H1 (cell line): ENCODE measurements at regions not wholly inside any gene's neighbourhood (a gene's known extent, or its start where the extent isn't known, plus 50 kb on each side); places are given as distances from the start of the nearest gene placed in this dataset.

Source experiments
- CTCF ChIA-PET: fragments of 300-600 bp; sonication (Branson Sonifier 250); formaldehyde crosslinking; loops from one replicate; lab custom pipeline; 2021; ENCODE audit not compliant: partially characterized antibody; lab: Charles Lee
- POLR2A ChIA-PET: fragments of 300-600 bp; sonication (Branson Sonifier 250); formaldehyde crosslinking; loops from one replicate; lab custom pipeline; 2021; ENCODE audit warnings: inconsistent platforms; ENCODE audit not compliant: partially characterized antibody; lab: Charles Lee
- DNase-seq, 2 experiments: peaks; one replicate each; pipeline versions ENCODE4 v3.0.0 to v3.0.0-alpha.2; 2010 to 2022; ENCODE audit warnings: low spot score in 2 of 2, low read depth in 1 of 2, mixed read lengths in 1 of 2
- FAIRE-seq: peaks from 2 replicates; lab custom pipeline; 2011; peaks lifted over from hg19 to GRCh38; lab: Jason Lieb, UNC
- H2AFZ ChIP-seq: 2 replicates; pipeline ENCODE4 v1.8.1; 2012; ENCODE audit warnings: low read length, inconsistent platforms
- H2AK5ac ChIP-seq: 2 replicates; pipeline ENCODE4 v1.6.1; 2013; ENCODE audit warnings: low read depth, low read length
- H2BK120ac ChIP-seq: replicated peaks from 2 replicates; pipeline ENCODE3; 2013; ENCODE audit warnings: low read depth, low read length, inconsistent platforms
- H2BK12ac ChIP-seq: 2 replicates; pipeline ENCODE4 v1.6.1; 2013; ENCODE audit warnings: low read depth, low read length
- H2BK15ac ChIP-seq: 2 replicates; pipeline ENCODE4 v1.6.1; 2013; ENCODE audit warnings: low read length
- H2BK20ac ChIP-seq: 2 replicates; pipeline ENCODE4 v1.6.1; 2013; ENCODE audit warnings: low read length
- H2BK5ac ChIP-seq: 2 replicates; pipeline ENCODE4 v1.6.1; 2013; ENCODE audit warnings: low read depth, low read length
- H3K14ac ChIP-seq: 2 replicates; pipeline ENCODE4 v1.6.1; 2013; ENCODE audit warnings: inconsistent platforms; ENCODE audit not compliant: insufficient read length
- H3K18ac ChIP-seq: 2 replicates; pipeline ENCODE4 v1.6.1; 2013; ENCODE audit warnings: low read length; ENCODE audit errors: extremely low read depth
- H3K23ac ChIP-seq: 2 replicates; pipeline ENCODE4 v1.6.1; 2013; ENCODE audit warnings: inconsistent platforms; ENCODE audit not compliant: insufficient read length
- H3K23me2 ChIP-seq: 2 replicates; pipeline ENCODE4 v1.6.1; 2013; ENCODE audit warnings: low read depth, low read length
- H3K27ac ChIP-seq: 2 replicates; pipeline ENCODE4 v1.6.1; 2011; ENCODE audit warnings: low read depth, low read length, inconsistent platforms
- H3K27me3 ChIP-seq, 4 experiments: replicated peaks in 1 of 4; 1 replicate in 1 of 4; 2 replicates in 3 of 4; pipeline versions ENCODE4 v1.6.1 to v1.8.1; 2011 to 2013; ENCODE audit warnings: low read length in 3 of 4, mild to moderate bottlenecking in 3 of 4, inconsistent platforms in 2 of 4, mixed read lengths in 2 of 4, moderate library complexity in 1 of 4; ENCODE audit not compliant: control insufficient read depth in 3 of 4, insufficient read depth in 3 of 4; ENCODE audit errors: extremely low read depth in 1 of 4
- H3K36me3 ChIP-seq, 4 experiments: 2 replicates each; pipeline versions ENCODE4 v1.6.1 to v1.8.1; 2011 to 2013; ENCODE audit warnings: mild to moderate bottlenecking in 4 of 4, low read length in 3 of 4, moderate library complexity in 2 of 4, control low read depth in 1 of 4, inconsistent platforms in 1 of 4; ENCODE audit not compliant: insufficient read depth in 4 of 4, control insufficient read depth in 2 of 4
- H3K4ac ChIP-seq: replicated peaks from 2 replicates; pipeline ENCODE3; 2013; ENCODE audit warnings: low read length, low read depth, mixed read lengths, inconsistent platforms; ENCODE audit not compliant: insufficient read length
- H3K4me1 ChIP-seq, 4 experiments: replicated peaks in 1 of 4; 1 replicate in 1 of 4; 2 replicates in 3 of 4; pipeline versions ENCODE4 v1.6.1 to v1.8.1; 2011 to 2013; ENCODE audit warnings: low read length in 3 of 4, inconsistent platforms in 2 of 4, mixed read lengths in 1 of 4; ENCODE audit not compliant: insufficient read depth in 4 of 4, control insufficient read depth in 3 of 4
- H3K4me2 ChIP-seq, 2 experiments: 2 replicates each; pipeline versions ENCODE4 v1.6.1 to v1.8.1; 2011 to 2013; ENCODE audit warnings: low read depth in 2 of 2, low read length in 2 of 2, control low read depth in 1 of 2, inconsistent platforms in 1 of 2, mild to moderate bottlenecking in 1 of 2; ENCODE audit not compliant: insufficient read depth in 1 of 2
- H3K4me3 ChIP-seq, 4 experiments: fragments of 200-600, 300-600 bp in 1 of 4; sonication (generic), shearing (Covaris generic), sonication (Bioruptor Twin) in 1 of 4; 2 replicates each; pipeline versions ENCODE4 v1.5.1 to v1.8.1; 2011 to 2016; ENCODE audit warnings: low read length in 4 of 4, low read depth in 3 of 4, control low read depth in 2 of 4, inconsistent platforms in 2 of 4, mild to moderate bottlenecking in 2 of 4, mixed read lengths in 1 of 4, moderate library complexity in 1 of 4; ENCODE audit not compliant: insufficient read depth in 2 of 4; ENCODE audit errors: extremely low read depth in 1 of 4
- H3K56ac ChIP-seq: replicated peaks from 2 replicates; pipeline ENCODE3; 2013; ENCODE audit warnings: low read depth, mild to moderate bottlenecking, mixed read lengths, low read length, inconsistent platforms; ENCODE audit not compliant: insufficient read length
- H3K79me1 ChIP-seq: 2 replicates; pipeline ENCODE4 v1.6.1; 2013; ENCODE audit warnings: low read depth, low read length, control low read depth
- H3K79me2 ChIP-seq, 2 experiments: 2 replicates each; pipeline versions ENCODE4 v1.6.1 to v1.8.1; 2012 to 2013; ENCODE audit warnings: low read length in 2 of 2, mild to moderate bottlenecking in 2 of 2, inconsistent platforms in 1 of 2; ENCODE audit not compliant: insufficient read depth in 2 of 2, control insufficient read depth in 1 of 2
- H3K9ac ChIP-seq, 4 experiments: replicated peaks in 1 of 4; 1 replicate in 1 of 4; 2 replicates in 3 of 4; pipeline versions ENCODE4 v1.6.1 to v1.8.1; 2011 to 2013; ENCODE audit warnings: low read depth in 3 of 4, low read length in 3 of 4, control low read depth in 2 of 4, mild to moderate bottlenecking in 2 of 4, moderate library complexity in 2 of 4, inconsistent platforms in 1 of 4; ENCODE audit errors: extremely low read depth in 1 of 4
- H3K9me3 ChIP-seq, 2 experiments: 2 replicates each; pipeline versions ENCODE4 v1.6.1 to v1.8.1; 2012 to 2013; ENCODE audit warnings: mild to moderate bottlenecking in 2 of 2, moderate library complexity in 2 of 2, control low read depth in 1 of 2, inconsistent platforms in 1 of 2, low read depth in 1 of 2, low read length in 1 of 2, mixed read lengths in 1 of 2; ENCODE audit not compliant: insufficient read depth in 2 of 2
- H4K20me1 ChIP-seq, 2 experiments: replicated peaks in 1 of 2; 2 replicates each; pipeline versions ENCODE3 to v1.8.1; 2011 to 2013; ENCODE audit warnings: inconsistent platforms in 2 of 2, low read length in 2 of 2, mild to moderate bottlenecking in 1 of 2; ENCODE audit not compliant: insufficient read depth in 2 of 2, control insufficient read depth in 1 of 2
- H4K5ac ChIP-seq: 2 replicates; pipeline ENCODE4 v1.6.1; 2013; ENCODE audit warnings: low read length, low read depth, mixed read lengths, inconsistent platforms; ENCODE audit not compliant: insufficient read length
- H4K8ac ChIP-seq: 2 replicates; pipeline ENCODE4 v1.8.0; 2013; ENCODE audit warnings: mild to moderate bottlenecking, moderate library complexity, low read length, inconsistent platforms; ENCODE audit not compliant: insufficient read depth; ENCODE audit errors: extremely low read depth
- H4K91ac ChIP-seq: replicated peaks from 2 replicates; pipeline ENCODE3; 2013; ENCODE audit warnings: low read length, mixed read lengths, inconsistent platforms; ENCODE audit not compliant: insufficient read length
- ATF2 ChIP-seq: IDR thresholded peaks from 2 replicates; pipeline ENCODE4 v1.6.1; 2012; ENCODE audit warnings: low read length, inconsistent platforms
- BCL11A ChIP-seq, 2 experiments: IDR thresholded peaks; one replicate each; pipeline ENCODE4 v1.6.1; 2011; ENCODE audit warnings: low read depth in 2 of 2, low read length in 2 of 2, mild to moderate bottlenecking in 2 of 2
- CEBPB ChIP-seq: IDR thresholded peaks from 2 replicates; pipeline ENCODE4 v1.6.1; 2012; ENCODE audit warnings: low read depth, low read length
- CHD2 ChIP-seq: IDR thresholded peaks from 2 replicates; pipeline ENCODE4 v1.6.1; 2012; ENCODE audit warnings: low read length, improper control_type of control experiment
- KDM4A ChIP-seq: IDR thresholded peaks from one replicate; pipeline ENCODE4 v1.7.1; 2012; ENCODE audit warnings: low read depth, mild to moderate bottlenecking, moderate library complexity, low read length, inconsistent platforms; ENCODE audit not compliant: severe bottlenecking
- SIRT6 ChIP-seq: IDR thresholded peaks from one replicate; pipeline ENCODE4 v1.7.1; 2012; ENCODE audit warnings: low read length, inconsistent platforms
- TAF7 ChIP-seq: optimal IDR thresholded peaks from 2 replicates; pipeline ENCODE3; 2011; ENCODE audit warnings: low read depth, mild to moderate bottlenecking, inconsistent platforms, low read length, moderate library complexity, borderline replicate concordance
- ZNF274 ChIP-seq: IDR thresholded peaks from 2 replicates; pipeline ENCODE4 v1.7.0; 2012; ENCODE audit warnings: low read length, borderline replicate concordance; ENCODE audit errors: extremely low read depth
- WGBS, 2 experiments: shearing (Covaris generic) in 1 of 2; methylation state at CpG; one replicate each; pipeline versions ENCODE4 v1.1.6 to v1.1.7; 2013 to 2015; ENCODE audit warnings: low lambda C conversion rate in 2 of 2, mixed read lengths in 2 of 2, inconsistent platforms in 1 of 2, low coverage in 1 of 2, missing lambda C conversion rate in 1 of 2; ENCODE audit not compliant: insufficient replicate concordance in 2 of 2, insufficient coverage in 1 of 2, insufficient read length in 1 of 2; ENCODE audit errors: extremely low coverage in 1 of 2, missing lambda C conversion rate in 1 of 2; 5-methylcytosine and 5-hydroxymethylcytosine counted together
- TF ChIP-seq, protein P1 (sequence below): IDR thresholded peaks from 2 replicates; pipeline ENCODE4 v1.6.1; 2011; ENCODE audit warnings: low read depth, mild to moderate bottlenecking, low read length; ENCODE audit not compliant: insufficient read depth

DNA sequence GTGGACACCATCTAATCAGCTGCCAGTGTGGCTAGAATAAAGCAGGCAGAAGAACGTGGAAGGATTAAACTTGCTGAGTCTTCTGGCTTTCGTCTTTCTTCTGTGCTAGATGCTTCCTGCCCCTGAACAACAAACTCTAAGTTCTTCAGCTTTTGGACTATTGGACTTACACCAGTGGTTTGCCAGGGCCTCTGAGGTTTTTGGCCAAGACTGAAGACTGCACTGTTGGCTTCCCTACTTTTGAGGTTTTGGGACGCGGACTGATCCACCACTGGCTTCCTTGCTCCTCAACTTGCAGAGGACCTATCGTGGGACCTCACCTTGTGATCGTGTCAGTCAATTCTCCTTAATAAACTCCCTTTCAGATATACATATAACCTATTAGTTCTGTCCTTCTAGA lies 696.1 kb upstream of the NCAM2 start:
- POLR2A ChIA-PET, result no interaction called here

More for the DNA sequence above, 696.1 kb upstream of the NCAM2 start:
- Histone ChIP-seq H3K56ac (no peak overlapping the region), H3K4me2 (no peak overlapping the region), H2BK12ac (no peak overlapping the region), H2BK20ac (no peak overlapping the region), H3K27me3 (no peaks in the 10 kb centered on the region), H3K9ac (no peak overlapping the region), H3K36me3 (no peaks in the 10 kb centered on the region), H2BK15ac (no peak overlapping the region), H3K14ac (no peak overlapping the region), H3K23ac (no peak overlapping the region), H4K5ac (no peak overlapping the region), H2AFZ (no peak overlapping the region), H3K4me3 (no peak overlapping the region), H3K23me2 (no peaks in the 10 kb centered on the region), H3K27ac (no peak overlapping the region), H4K20me1 (no peaks in the 10 kb centered on the region), H2BK5ac (no peak overlapping the region), H3K9me3 (no peaks in the 10 kb centered on the region), H3K79me2 (no peaks in the 10 kb centered on the region), H4K8ac (no peak overlapping the region), H2AK5ac (no peak overlapping the region), H3K79me1 (no peaks in the 10 kb centered on the region), H4K91ac (no peak overlapping the region), H3K18ac (no peak overlapping the region), H3K4ac (no peak overlapping the region), H2BK120ac (no peak overlapping the region), H3K4me1 (no peaks in the 10 kb centered on the region)
- DNase-seq (no peak), FAIRE-seq (no peak)
- CTCF ChIA-PET, result no interaction called here
- TF ChIP-seq CEBPB (no peak), KDM4A (no peak), SIRT6 (no peak), BCL11A (IDR thresholded peaks at IDR 0.05; ENCODE audit: low read depth in 2 of 2, low read length in 2 of 2) (no peak), ZNF274 (no peak), CHD2 (no peak), ATF2 (no peak), TAF7 (no peak)
- TF ChIP-seq, protein P1, sequence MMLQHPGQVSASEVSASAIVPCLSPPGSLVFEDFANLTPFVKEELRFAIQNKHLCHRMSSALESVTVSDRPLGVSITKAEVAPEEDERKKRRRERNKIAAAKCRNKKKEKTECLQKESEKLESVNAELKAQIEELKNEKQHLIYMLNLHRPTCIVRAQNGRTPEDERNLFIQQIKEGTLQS, result no peak
- WGBS, 2 experiments, result 81% methylated on average over 6 of the region's 6 CpGs; no CpG with 5 or more reads in 1 of the 2 experiments
